ENCODE measurements at regions not wholly inside any gene's neighbourhood (a gene's known extent, or its start where the extent isn't known, plus 50 kb on each side); places are given as distances from the start of the nearest gene placed in this dataset.

- no peak overlapping the region for H3K4me2 ChIP-seq (ENCODE audit: low read length)
- H3K9me3 ChIP-seq (ENCODE audit: low read length), result no peaks in the 10 kb centered on the region
- H3K79me2 ChIP-seq (ENCODE audit: insufficient read depth, low read length), result no peaks in the 10 kb centered on the region
- no peak overlapping the region for H3K9ac ChIP-seq (ENCODE audit: low read length)
- H3K4me1 ChIP-seq (ENCODE audit: insufficient read depth, low read length, severe bottlenecking), result no peaks in the 10 kb centered on the region
- no peak overlapping the region for H2AFZ ChIP-seq (ENCODE audit: low read length)
- no peak overlapping the region for H3K4me3 ChIP-seq (ENCODE audit: low read depth, low read length, poor library complexity, severe bottlenecking)
- no peak overlapping the region for H3K27ac ChIP-seq (ENCODE audit: low read depth, low read length, poor library complexity, severe bottlenecking)
- TF ChIP-seq CTCF (IDR thresholded peaks at IDR 0.05; ENCODE audit: low read length), result no peak
- no peak for TF ChIP-seq EZH2 (IDR thresholded peaks at IDR 0.05; ENCODE audit: borderline replicate concordance, low read length)
- H4K20me1 ChIP-seq (ENCODE audit: insufficient read depth, low read length), result no peaks in the 10 kb centered on the region
- H3K27me3 ChIP-seq (ENCODE audit: insufficient read depth, low read length), result no peaks in the 10 kb centered on the region
- no peaks in the 10 kb centered on the region for H3F3A ChIP-seq (ENCODE audit: insufficient read depth, low read length)
- no peaks in the 10 kb centered on the region for H3K36me3 ChIP-seq (ENCODE audit: insufficient read depth, low read length)
- H3K9me2 ChIP-seq (ENCODE audit: low read depth, low read length), result no peaks in the 10 kb centered on the region
Measured at GRCh38 chr13:72041165-72041564, 174.2 kb upstream of the DACH1 start.

- H3K27me3 ChIP-seq (ENCODE audit: insufficient read depth, low read length), result no peaks in the 10 kb centered on the region
- no peak overlapping the region for H3K4me2 ChIP-seq (ENCODE audit: low read length)
- H3K36me3 ChIP-seq (ENCODE audit: insufficient read depth, low read length), result no peaks in the 10 kb centered on the region
- no peaks in the 10 kb centered on the region for H4K20me1 ChIP-seq (ENCODE audit: insufficient read depth, low read length)
- H3K4me3 ChIP-seq (ENCODE audit: low read depth, low read length, poor library complexity, severe bottlenecking), result no peak overlapping the region
- TF ChIP-seq EZH2 (IDR thresholded peaks at IDR 0.05; ENCODE audit: borderline replicate concordance, low read length) (no peak), CTCF (IDR thresholded peaks at IDR 0.05; ENCODE audit: low read length) (no peak)
- no peak overlapping the region for H2AFZ ChIP-seq (ENCODE audit: low read length)
- no peaks in the 10 kb centered on the region for H3F3A ChIP-seq (ENCODE audit: insufficient read depth, low read length)
- H3K9ac ChIP-seq (ENCODE audit: low read length), result no peak overlapping the region
- no peaks in the 10 kb centered on the region for H3K9me3 ChIP-seq (ENCODE audit: low read length)
- no peaks in the 10 kb centered on the region for H3K4me1 ChIP-seq (ENCODE audit: insufficient read depth, low read length, severe bottlenecking)
- no peaks in the 10 kb centered on the region for H3K79me2 ChIP-seq (ENCODE audit: insufficient read depth, low read length)
- no peaks in the 10 kb centered on the region for H3K9me2 ChIP-seq (ENCODE audit: low read depth, low read length)
- H3K27ac ChIP-seq (ENCODE audit: low read depth, low read length, poor library complexity, severe bottlenecking), result no peak overlapping the region
Measured at GRCh38 chr13:72039126-72039525, 172.1 kb upstream of the DACH1 start.

- H3K27ac ChIP-seq (ENCODE audit: low read depth, low read length, poor library complexity, severe bottlenecking), result no peak overlapping the region
- H3K9me3 ChIP-seq (ENCODE audit: low read length), result 0 out of 2 replicates have a peak, but pooled peaks cover 3% of the 10 kb centered on the region
- H3K36me3 ChIP-seq (ENCODE audit: insufficient read depth, low read length), result no peaks in the 10 kb centered on the region
- no peaks in the 10 kb centered on the region for H4K20me1 ChIP-seq (ENCODE audit: insufficient read depth, low read length)
- no peaks in the 10 kb centered on the region for H3F3A ChIP-seq (ENCODE audit: insufficient read depth, low read length)
- no peak for TF ChIP-seq CTCF (IDR thresholded peaks at IDR 0.05; ENCODE audit: low read length)
- TF ChIP-seq EZH2 (IDR thresholded peaks at IDR 0.05; ENCODE audit: borderline replicate concordance, low read length), result no peak
- no peak overlapping the region for H3K4me2 ChIP-seq (ENCODE audit: low read length)
- H3K27me3 ChIP-seq (ENCODE audit: insufficient read depth, low read length), result no peaks in the 10 kb centered on the region
- H3K79me2 ChIP-seq (ENCODE audit: insufficient read depth, low read length), result no peaks in the 10 kb centered on the region
- no peak overlapping the region for H2AFZ ChIP-seq (ENCODE audit: low read length)
- no peaks in the 10 kb centered on the region for H3K9me2 ChIP-seq (ENCODE audit: low read depth, low read length)
- H3K4me1 ChIP-seq (ENCODE audit: insufficient read depth, low read length, severe bottlenecking), result no peaks in the 10 kb centered on the region
- H3K4me3 ChIP-seq (ENCODE audit: low read depth, low read length, poor library complexity, severe bottlenecking), result no peak overlapping the region
- H3K9ac ChIP-seq (ENCODE audit: low read length), result no peak overlapping the region
Measured at GRCh38 chr13:72029981-72030380, 163.0 kb upstream of the DACH1 start.

All from OCI-LY1 (cell line).